Body of pancreas (tissue), 4 donors: ENCODE measurements at regions not wholly inside any gene's neighbourhood (a gene's known extent, or its start where the extent isn't known, plus 50 kb on each side); places are given as distances from the start of the nearest gene placed in this dataset.

Source experiments
- ATAC-seq: fragments of 150-250 bp; one replicate; pipeline ENCODE4 v1.9.1; 2016
- DNase-seq, 4 donors: peaks; one replicate each; pipeline ENCODE4 v3.0.0-alpha.2; 2019
- H3K27ac ChIP-seq, 4 donors: fragments of 200-600 bp; sonication (generic); 1 replicate in 3 of 4; 2 replicates in 1 of 4; pipeline versions ENCODE4 v1.5.1 to v1.6.1; 2016 to 2019; ENCODE audit warnings: mild to moderate bottlenecking in 1 of 4, mixed read lengths in 1 of 4, moderate library complexity in 1 of 4
- H3K27me3 ChIP-seq, 2 donors: fragments of 200-600 bp; sonication (generic); one replicate each; pipeline ENCODE4 v1.6.0; 2016; ENCODE audit warnings: mild to moderate bottlenecking in 1 of 2
- H3K36me3 ChIP-seq, 2 donors: fragments of 200-600 bp; sonication (generic); replicated peaks in 1 of 2; 2 replicates each; pipeline ENCODE4 v1.5.1; 2016; ENCODE audit warnings: low read depth in 2 of 2; ENCODE audit not compliant: insufficient read depth in 1 of 2
- H3K4me1 ChIP-seq: fragments of 200-600 bp; sonication (generic); one replicate; pipeline ENCODE4 v1.6.0; 2016
- H3K4me3 ChIP-seq, 2 donors: fragments of 200-600 bp; sonication (generic); 1 replicate in 1 of 2; 2 replicates in 1 of 2; pipeline ENCODE4 v1.5.1; 2016 to 2019
- H3K9me3 ChIP-seq, 3 donors: fragments of 200-600 bp; sonication (generic); 1 replicate in 2 of 3; 2 replicates in 1 of 3; pipeline ENCODE4 v1.5.1; 2016
- CTCF ChIP-seq, 7 experiments: fragments of 450-650 bp in 4 of 7; fragments of 200-600 bp in 3 of 7; sonication (generic) in 3 of 7; IDR thresholded peaks; one replicate each; pipeline ENCODE4 v1.5.1; 2016 to 2019; ENCODE audit warnings: antibody characterized with exemption in 7 of 7
- POLR2A ChIP-seq, 3 donors: fragments of 450-650 bp; IDR thresholded peaks; one replicate each; pipeline ENCODE4 v1.6.1; 2016; ENCODE audit warnings: antibody characterized with exemption in 3 of 3, mild to moderate bottlenecking in 2 of 3
- WGBS, 2 donors: methylation state at CpG; one replicate each; pipeline ENCODE4 v1.1.5; 2017; 5-methylcytosine and 5-hydroxymethylcytosine counted together
- intact Hi-C: fragments of 100-400 bp; cut with DNase I; formaldehyde crosslinking; loops from one replicate; pipeline ENCODE4 v1.15.1; 2023

- no peak for ATAC-seq
- 67 to 74% methylated on average over 4 of the region's 4 CpGs for WGBS, 2 donors
- no peak overlapping the region for H3K27ac ChIP-seq
- H3K36me3 ChIP-seq, result no peaks in the 10 kb centered on the region
- no peak for DNase-seq
- no peak overlapping the region for H3K4me3 ChIP-seq
- intact Hi-C loops, result no loop called here
- no peaks in the 10 kb centered on the region for H3K9me3 ChIP-seq
- H3K4me1 ChIP-seq, result no peaks in the 10 kb centered on the region
- H3K27me3 ChIP-seq, result no peaks in the 10 kb centered on the region
- TF ChIP-seq POLR2A (IDR thresholded peaks at IDR 0.05) (no peak), CTCF (IDR thresholded peaks at IDR 0.05) (no peak)
Observed at GRCh38 chr10:30154126-30154525, 94.7 kb upstream of the JCAD start.

- intact Hi-C loops, result no loop called here
- Histone ChIP-seq H3K27me3 (no peaks in the 10 kb centered on the region), H3K27ac (no peak overlapping the region), H3K36me3 (no peaks in the 10 kb centered on the region), H3K4me3 (no peak overlapping the region), H3K4me1 (no peaks in the 10 kb centered on the region), H3K9me3 (no peaks in the 10 kb centered on the region)
- ATAC-seq, result no peak
- TF ChIP-seq CTCF (IDR thresholded peaks at IDR 0.05), result no peak
- TF ChIP-seq POLR2A (IDR thresholded peaks at IDR 0.05), result no peak
- WGBS, 2 donors, result 75 to 78% methylated on average over 5 to 8 of the region's 8 CpGs
- DNase-seq, result peak in 1 of 4 donors; percentile 11
Observed at GRCh38 chr10:30151581-30152389, 92.4 kb upstream of the JCAD start.

GRCh38 chr10:30141423-30141822 lies 82.0 kb upstream of the JCAD start:
- intact Hi-C loops, result no loop called here
- Histone ChIP-seq H3K27ac (no peak overlapping the region), H3K36me3 (no peaks in the 10 kb centered on the region), H3K4me1 (no peaks in the 10 kb centered on the region), H3K27me3 (no peaks in the 10 kb centered on the region), H3K9me3 (no peaks in the 10 kb centered on the region), H3K4me3 (no peak overlapping the region)
- WGBS, 2 donors, result 63 to 77% methylated on average over 2 of the region's 2 CpGs
- no peak for DNase-seq
- no peak for TF ChIP-seq POLR2A (IDR thresholded peaks at IDR 0.05)
- no peak for TF ChIP-seq CTCF (IDR thresholded peaks at IDR 0.05)
- no peak for ATAC-seq

GRCh38 chr10:30134171-30134945 lies 75.0 kb upstream of the JCAD start:
- DNase-seq (no peak), ATAC-seq (no peak)
- Histone ChIP-seq H3K4me3 (no peak overlapping the region), H3K4me1 (no peaks in the 10 kb centered on the region), H3K9me3 (no peaks in the 10 kb centered on the region), H3K27me3 (no peaks in the 10 kb centered on the region), H3K36me3 (no peaks in the 10 kb centered on the region), H3K27ac (no peak overlapping the region)
- no peak for TF ChIP-seq CTCF (IDR thresholded peaks at IDR 0.05)
- no peak for TF ChIP-seq POLR2A (IDR thresholded peaks at IDR 0.05)
- intact Hi-C loops, result no loop called here
- 49 to 51% methylated on average over 9 to 11 of the region's 11 CpGs for WGBS, 2 donors
